ENCODE measurements at regions not wholly inside any gene's neighbourhood (a gene's known extent, or its start where the extent isn't known, plus 50 kb on each side); places are given as distances from the start of the nearest gene placed in this dataset.
A peak's percentile ranks its signal among the peaks of the same experiment; 100 is the strongest.

DNA sequence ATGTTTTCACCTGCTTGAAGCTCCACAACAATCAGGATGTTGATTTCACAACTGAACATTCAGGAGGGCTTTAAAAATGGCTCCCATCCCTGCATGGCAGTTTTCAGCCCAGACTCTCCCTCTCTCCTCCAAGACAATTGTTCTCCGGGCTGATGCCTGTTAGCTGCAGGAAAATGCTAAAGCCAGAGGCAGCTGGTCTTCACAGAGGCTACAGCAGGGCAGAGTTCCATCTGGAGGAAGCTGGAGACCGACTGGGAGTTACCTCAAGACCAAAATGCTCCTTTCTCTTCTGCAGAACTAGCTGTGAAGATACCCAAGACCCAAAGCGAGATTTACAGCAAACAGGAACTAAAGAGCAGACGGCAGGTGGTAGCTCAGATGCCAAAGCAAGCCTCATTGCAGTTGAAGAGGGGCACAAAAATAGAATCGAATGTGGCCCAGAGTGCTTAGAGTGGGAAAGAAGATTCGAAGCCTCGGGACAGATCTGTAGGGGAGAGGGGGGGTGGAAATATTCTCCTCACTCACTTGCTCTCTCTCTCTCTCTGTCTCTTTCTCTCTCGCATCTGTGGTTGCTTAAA, 423.6 kb downstream of the ZNF521 start:
- TF ChIP-seq EZH2phosphoT487 (IDR thresholded peaks at IDR 0.05; ENCODE audit: borderline replicate concordance, low read depth, low read length) = no peak
- TF ChIP-seq, protein P1, sequence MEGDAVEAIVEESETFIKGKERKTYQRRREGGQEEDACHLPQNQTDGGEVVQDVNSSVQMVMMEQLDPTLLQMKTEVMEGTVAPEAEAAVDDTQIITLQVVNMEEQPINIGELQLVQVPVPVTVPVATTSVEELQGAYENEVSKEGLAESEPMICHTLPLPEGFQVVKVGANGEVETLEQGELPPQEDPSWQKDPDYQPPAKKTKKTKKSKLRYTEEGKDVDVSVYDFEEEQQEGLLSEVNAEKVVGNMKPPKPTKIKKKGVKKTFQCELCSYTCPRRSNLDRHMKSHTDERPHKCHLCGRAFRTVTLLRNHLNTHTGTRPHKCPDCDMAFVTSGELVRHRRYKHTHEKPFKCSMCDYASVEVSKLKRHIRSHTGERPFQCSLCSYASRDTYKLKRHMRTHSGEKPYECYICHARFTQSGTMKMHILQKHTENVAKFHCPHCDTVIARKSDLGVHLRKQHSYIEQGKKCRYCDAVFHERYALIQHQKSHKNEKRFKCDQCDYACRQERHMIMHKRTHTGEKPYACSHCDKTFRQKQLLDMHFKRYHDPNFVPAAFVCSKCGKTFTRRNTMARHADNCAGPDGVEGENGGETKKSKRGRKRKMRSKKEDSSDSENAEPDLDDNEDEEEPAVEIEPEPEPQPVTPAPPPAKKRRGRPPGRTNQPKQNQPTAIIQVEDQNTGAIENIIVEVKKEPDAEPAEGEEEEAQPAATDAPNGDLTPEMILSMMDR (conservative IDR thresholded peaks at IDR 0.05; ENCODE audit: low read length) = no peak
- POLR2A ChIA-PET = interaction anchor here (0.5 to 1.4 kb wide), 5 partner anchors 8 to 1495 kb away, joined by 3 to 5 read pairs (median 4); no protein-coding TSS in a partner anchor
- Histone ChIP-seq H2AFZ (ENCODE audit: low read length) (peak overlapping the region; percentile 92), H3K27ac (ENCODE audit: low read depth, low read length, poor library complexity, severe bottlenecking) (peak overlapping the region; percentile 91), H3K9me3 (ENCODE audit: low read length) (no peaks in the 10 kb centered on the region), H3K79me2 (ENCODE audit: insufficient read depth, low read depth, low read length) (no peaks in the 10 kb centered on the region), H3K4me2 (ENCODE audit: low read length) (peak overlapping the region; percentile 82), H3K9me2 (ENCODE audit: insufficient read depth, low read length) (no peaks in the 10 kb centered on the region), H4K20me1 (ENCODE audit: insufficient read depth, low read length) (no peaks in the 10 kb centered on the region), H3K4me3 (ENCODE audit: low read depth, low read length, poor library complexity, severe bottlenecking) (peak overlapping the region; percentile 29), H3K4me1 (ENCODE audit: insufficient read depth, low read length, poor library complexity, severe bottlenecking) (peaks cover 84% of the 10 kb centered on the region), H3K36me3 (ENCODE audit: insufficient read depth, low read length) (no peaks in the 10 kb centered on the region; the same call in 1 of the 2 replicates)
- no TSS peak for BruUV-seq (replicated peaks)
- intact Hi-C loops (cut with micrococcal nuclease; ENCODE audit: unreplicated experiment) = loop anchor here (5.0 to 10.0 kb wide), 3 partner anchors 436 to 1246 kb away; partner anchors contain the start of gene TTC39C
- CTCF ChIA-PET (ENCODE audit: unreplicated experiment) = no interaction called here
- peak; percentile 82 for DNase-seq (ENCODE audit: low spot score)

DNA sequence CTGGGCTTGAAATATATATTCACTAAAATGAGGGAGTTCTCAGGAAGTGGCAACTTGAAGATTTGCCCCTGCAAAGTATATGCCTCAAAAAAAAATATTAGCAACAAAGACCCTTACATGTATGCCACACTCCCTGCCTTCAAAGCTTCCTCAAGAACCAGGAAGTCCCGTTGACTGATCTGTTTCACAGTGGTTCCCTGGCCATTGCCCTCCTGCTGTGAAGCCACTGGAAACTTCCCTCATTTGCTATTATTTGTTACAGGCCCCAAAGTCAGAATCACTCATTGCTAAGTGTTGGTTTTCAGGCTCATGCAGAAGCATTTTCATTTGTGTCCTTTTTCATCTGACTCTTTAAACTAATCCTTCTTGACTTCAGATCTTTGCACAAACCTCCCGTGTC, 421.5 kb downstream of the ZNF521 start:
- Histone ChIP-seq H3K4me1 (ENCODE audit: insufficient read depth, low read length, poor library complexity, severe bottlenecking) (peaks cover 72% of the 10 kb centered on the region), H3K4me2 (ENCODE audit: low read length) (peak overlapping the region; percentile 25), H3K9me2 (ENCODE audit: insufficient read depth, low read length) (no peaks in the 10 kb centered on the region), H3K4me3 (ENCODE audit: low read depth, low read length, poor library complexity, severe bottlenecking) (no peak overlapping the region), H4K20me1 (ENCODE audit: insufficient read depth, low read length) (no peaks in the 10 kb centered on the region), H3K27ac (ENCODE audit: low read depth, low read length, poor library complexity, severe bottlenecking) (peak overlapping the region; percentile 0), H3K36me3 (ENCODE audit: insufficient read depth, low read length) (no peaks in the 10 kb centered on the region; the same call in 1 of the 2 replicates), H3K9me3 (ENCODE audit: low read length) (no peaks in the 10 kb centered on the region), H2AFZ (ENCODE audit: low read length) (peak overlapping the region; percentile 98), H3K79me2 (ENCODE audit: insufficient read depth, low read depth, low read length) (no peaks in the 10 kb centered on the region)
- no TSS peak for BruUV-seq (replicated peaks)
- intact Hi-C loops (cut with micrococcal nuclease; ENCODE audit: unreplicated experiment) = no loop called here
- POLR2A ChIA-PET = interaction anchor here (1.3 to 1.7 kb wide), 2 partner anchors 15 to 192 kb away, joined by 3 to 4 read pairs; no protein-coding TSS in a partner anchor
- DNase-seq (ENCODE audit: low spot score) = peak; percentile 51
- no peak for TF ChIP-seq EZH2phosphoT487 (IDR thresholded peaks at IDR 0.05; ENCODE audit: borderline replicate concordance, low read depth, low read length)
- TF ChIP-seq, protein P1 (conservative IDR thresholded peaks at IDR 0.05; ENCODE audit: low read length) = no peak
- CTCF ChIA-PET (ENCODE audit: unreplicated experiment) = no interaction called here

DNA sequence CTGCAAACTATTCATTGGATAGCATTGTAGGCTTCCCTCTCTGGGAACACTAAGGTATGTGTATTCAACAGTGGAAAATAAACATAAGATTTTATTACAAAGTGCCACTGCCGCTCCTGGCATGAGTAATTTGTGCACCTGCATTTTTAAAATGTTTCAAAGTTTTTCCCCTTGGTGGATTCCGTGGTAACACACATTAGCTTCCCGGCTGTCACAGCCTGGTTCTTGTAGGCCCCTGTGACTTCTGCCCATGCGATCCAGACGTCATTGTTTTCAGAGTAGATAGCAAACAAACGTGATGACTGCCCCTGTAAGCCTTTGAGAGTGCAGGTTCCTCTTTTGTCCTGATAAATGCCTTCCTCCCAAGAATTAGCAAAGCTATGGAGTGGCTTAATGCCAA, 421.0 kb downstream of the ZNF521 start:
- Histone ChIP-seq H3K4me2 (ENCODE audit: low read length) (peak overlapping the region; percentile 25), H3K4me3 (ENCODE audit: low read depth, low read length, poor library complexity, severe bottlenecking) (no peak overlapping the region), H3K9me2 (ENCODE audit: insufficient read depth, low read length) (no peaks in the 10 kb centered on the region), H3K27ac (ENCODE audit: low read depth, low read length, poor library complexity, severe bottlenecking) (no peak overlapping the region), H2AFZ (ENCODE audit: low read length) (peak overlapping the region; percentile 98), H3K9me3 (ENCODE audit: low read length) (no peaks in the 10 kb centered on the region), H3K36me3 (ENCODE audit: insufficient read depth, low read length) (no peaks in the 10 kb centered on the region; the same call in 1 of the 2 replicates), H4K20me1 (ENCODE audit: insufficient read depth, low read length) (no peaks in the 10 kb centered on the region), H3K79me2 (ENCODE audit: insufficient read depth, low read depth, low read length) (no peaks in the 10 kb centered on the region), H3K4me1 (ENCODE audit: insufficient read depth, low read length, poor library complexity, severe bottlenecking) (peaks cover 67% of the 10 kb centered on the region)
- no TSS peak for BruUV-seq (replicated peaks)
- POLR2A ChIA-PET = interaction anchor here (0.6 to 1.7 kb wide), 5 partner anchors 15 to 192 kb away, joined by 3 to 4 read pairs (median 3); no protein-coding TSS in a partner anchor
- intact Hi-C loops (cut with micrococcal nuclease; ENCODE audit: unreplicated experiment) = no loop called here
- DNase-seq (ENCODE audit: low spot score) = no peak
- TF ChIP-seq, protein P1 (conservative IDR thresholded peaks at IDR 0.05; ENCODE audit: low read length) = no peak
- no peak for TF ChIP-seq EZH2phosphoT487 (IDR thresholded peaks at IDR 0.05; ENCODE audit: borderline replicate concordance, low read depth, low read length)
- CTCF ChIA-PET (ENCODE audit: unreplicated experiment) = no interaction called here

All from OCI-LY7 (cell line).